ENCODE measurements at regions not wholly inside any gene's neighbourhood (a gene's known extent, or its start where the extent isn't known, plus 50 kb on each side); places are given as distances from the start of the nearest gene placed in this dataset.
"Not testable (repeated sequence)": the region's sequence is repeated elsewhere in the genome, so short reads cannot be mapped to it uniquely, and the experiment has no call there.

GRCh38 chr5:71807909-71808308, 88.8 kb downstream of the CARTPT start:
- H3K36me3 Mint-ChIP-seq (ENCODE audit: low read depth): no peaks in the 10 kb centered on the region
- H3K4me1 Mint-ChIP-seq (ENCODE audit: low read depth): peaks cover 1% of the 10 kb centered on the region
- H3K27me3 Mint-ChIP-seq (ENCODE audit: low read depth): peaks cover 14% of the 10 kb centered on the region
- H3K4me3 Mint-ChIP-seq: no peak overlapping the region
- no peaks in the 10 kb centered on the region for H3K9me3 Mint-ChIP-seq
- DNase-seq (ENCODE audit: low spot score): no peak
- H3K27ac Mint-ChIP-seq: no peak overlapping the region

- H3K36me3 Mint-ChIP-seq (ENCODE audit: low read depth): no peaks in the 10 kb centered on the region
Observed at GRCh38 chr5:71809446-71809845, 90.4 kb downstream of the CARTPT start.

GRCh38 chr5:71810023-71810422, 90.9 kb downstream of the CARTPT start:
- Mint-ChIP-seq H3K27ac (no peak overlapping the region), H3K4me1 (ENCODE audit: low read depth) (peaks cover 1% of the 10 kb centered on the region), H3K9me3 (no peaks in the 10 kb centered on the region), H3K4me3 (no peak overlapping the region), H3K36me3 (ENCODE audit: low read depth) (no peaks in the 10 kb centered on the region), H3K27me3 (ENCODE audit: low read depth) (peaks cover 9% of the 10 kb centered on the region)
- no peak for DNase-seq (ENCODE audit: low spot score)

More at GRCh38 chr5:71809446-71809845, 90.4 kb downstream of the CARTPT start:
- H3K27me3 Mint-ChIP-seq (ENCODE audit: low read depth): peaks cover 9% of the 10 kb centered on the region
- H3K4me1 Mint-ChIP-seq (ENCODE audit: low read depth): peaks cover 1% of the 10 kb centered on the region
- no peak overlapping the region for H3K27ac Mint-ChIP-seq
- H3K9me3 Mint-ChIP-seq: no peaks in the 10 kb centered on the region
- no peak overlapping the region for H3K4me3 Mint-ChIP-seq
- no peak for DNase-seq (ENCODE audit: low spot score)

GRCh38 chr5:71810471-71811195, 91.6 kb downstream of the CARTPT start:
- DNase-seq (ENCODE audit: low spot score): no peak
- no peaks in the 10 kb centered on the region for H3K9me3 Mint-ChIP-seq
- H3K4me3 Mint-ChIP-seq: no peak overlapping the region
- no peak overlapping the region for H3K27ac Mint-ChIP-seq
- peaks cover 9% of the 10 kb centered on the region for H3K27me3 Mint-ChIP-seq (ENCODE audit: low read depth)
- H3K4me1 Mint-ChIP-seq (ENCODE audit: low read depth): peaks cover 1% of the 10 kb centered on the region
- H3K36me3 Mint-ChIP-seq (ENCODE audit: low read depth): no peaks in the 10 kb centered on the region

GRCh38 chr5:71811779-71812178, 92.7 kb downstream of the CARTPT start:
- Mint-ChIP-seq H3K27me3 (ENCODE audit: low read depth) (peaks cover 6% of the 10 kb centered on the region), H3K4me3 (no peak overlapping the region), H3K27ac (no peak overlapping the region), H3K4me1 (ENCODE audit: low read depth) (peaks cover 1% of the 10 kb centered on the region), H3K9me3 (no peaks in the 10 kb centered on the region), H3K36me3 (ENCODE audit: low read depth) (no peaks in the 10 kb centered on the region)
- DNase-seq (ENCODE audit: low spot score): no peak

DNA sequence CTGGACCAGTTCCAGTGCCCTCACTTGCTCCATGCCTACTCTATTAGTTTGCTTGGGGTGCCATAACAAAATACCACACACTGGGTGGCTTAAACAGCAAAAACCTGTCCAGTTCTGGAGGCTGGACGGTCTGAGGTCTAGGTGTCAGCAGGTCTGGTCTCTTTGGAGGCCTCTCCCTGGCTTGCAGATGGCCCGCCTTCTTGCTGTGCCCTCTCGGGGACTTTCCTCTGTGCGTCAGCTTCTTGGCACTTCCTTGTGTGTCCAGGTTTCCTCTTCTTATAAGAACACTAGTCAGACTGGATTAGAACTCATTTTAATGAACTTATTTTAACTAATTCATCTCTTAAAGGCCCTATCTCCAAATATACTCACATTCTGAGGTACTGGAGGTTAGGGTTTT, 97.2 kb downstream of the CARTPT start:
- peaks cover 3% of the 10 kb centered on the region for H3K27me3 Mint-ChIP-seq (ENCODE audit: low read depth)
- H3K36me3 Mint-ChIP-seq (ENCODE audit: low read depth): no peaks in the 10 kb centered on the region
- H3K27ac Mint-ChIP-seq: no peak overlapping the region
- no peak overlapping the region for H3K4me3 Mint-ChIP-seq
- H3K9me3 Mint-ChIP-seq: peaks cover 7% of the 10 kb centered on the region
- H3K4me1 Mint-ChIP-seq (ENCODE audit: low read depth): no peaks in the 10 kb centered on the region
- no peak for DNase-seq (ENCODE audit: low spot score)

DNA sequence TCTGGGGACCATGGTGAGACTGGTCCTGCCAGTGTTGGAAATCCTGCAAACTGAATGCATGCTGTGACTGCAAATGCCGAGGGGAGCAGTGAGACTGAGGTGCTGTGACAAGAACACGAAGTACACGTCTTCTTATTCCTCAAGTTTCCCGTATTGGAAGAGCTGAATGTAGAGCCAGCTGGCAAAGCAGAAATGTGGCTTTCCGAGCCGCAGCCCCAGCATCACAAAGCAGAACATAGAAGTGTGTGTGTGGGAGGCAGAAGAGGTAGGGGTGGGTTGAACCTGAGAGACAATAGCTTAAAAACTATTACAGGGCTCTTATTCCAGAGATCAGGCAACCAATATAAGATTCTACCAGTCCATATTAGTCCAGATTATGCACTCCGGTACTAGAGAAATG, 98.8 kb downstream of the CARTPT start:
- peaks cover 3% of the 10 kb centered on the region for H3K27me3 Mint-ChIP-seq (ENCODE audit: low read depth)
- H3K4me1 Mint-ChIP-seq (ENCODE audit: low read depth): no peaks in the 10 kb centered on the region
- peaks cover 10% of the 10 kb centered on the region for H3K9me3 Mint-ChIP-seq
- H3K36me3 Mint-ChIP-seq (ENCODE audit: low read depth): no peaks in the 10 kb centered on the region
- H3K4me3 Mint-ChIP-seq: no peak overlapping the region
- H3K27ac Mint-ChIP-seq: no peak overlapping the region
- no peak for DNase-seq (ENCODE audit: low spot score)

GRCh38 chr5:71821029-71821428, 102.0 kb downstream of the CARTPT start:
- Mint-ChIP-seq H3K27me3 (ENCODE audit: low read depth) (peaks cover 3% of the 10 kb centered on the region), H3K9me3 (peaks cover 18% of the 10 kb centered on the region), H3K4me1 (ENCODE audit: low read depth) (no peaks in the 10 kb centered on the region), H3K36me3 (ENCODE audit: low read depth) (no peaks in the 10 kb centered on the region), H3K27ac (no peak overlapping the region), H3K4me3 (no peak overlapping the region)
- DNase-seq (ENCODE audit: low spot score): no peak

GRCh38 chr5:71822065-71822464, 103.0 kb downstream of the CARTPT start:
- H3K4me1 Mint-ChIP-seq (ENCODE audit: low read depth); H3K27me3 Mint-ChIP-seq (ENCODE audit: low read depth); H3K27ac Mint-ChIP-seq; H3K36me3 Mint-ChIP-seq (ENCODE audit: low read depth); DNase-seq (ENCODE audit: low spot score); H3K4me3 Mint-ChIP-seq: not testable (repeated sequence)
- H3K9me3 Mint-ChIP-seq: peaks cover 29% of the 10 kb centered on the region

- H3K27ac Mint-ChIP-seq: no peak overlapping the region
- H3K27me3 Mint-ChIP-seq (ENCODE audit: low read depth): no peaks in the 10 kb centered on the region
- no peaks in the 10 kb centered on the region for H3K36me3 Mint-ChIP-seq (ENCODE audit: low read depth)
- H3K9me3 Mint-ChIP-seq: peaks cover 32% of the 10 kb centered on the region
- H3K4me3 Mint-ChIP-seq: no peak overlapping the region
- H3K4me1 Mint-ChIP-seq (ENCODE audit: low read depth): peaks cover 4% of the 10 kb centered on the region
- DNase-seq (ENCODE audit: low spot score): no peak
Observed at GRCh38 chr5:71825992-71826391, 106.9 kb downstream of the CARTPT start.

DNA sequence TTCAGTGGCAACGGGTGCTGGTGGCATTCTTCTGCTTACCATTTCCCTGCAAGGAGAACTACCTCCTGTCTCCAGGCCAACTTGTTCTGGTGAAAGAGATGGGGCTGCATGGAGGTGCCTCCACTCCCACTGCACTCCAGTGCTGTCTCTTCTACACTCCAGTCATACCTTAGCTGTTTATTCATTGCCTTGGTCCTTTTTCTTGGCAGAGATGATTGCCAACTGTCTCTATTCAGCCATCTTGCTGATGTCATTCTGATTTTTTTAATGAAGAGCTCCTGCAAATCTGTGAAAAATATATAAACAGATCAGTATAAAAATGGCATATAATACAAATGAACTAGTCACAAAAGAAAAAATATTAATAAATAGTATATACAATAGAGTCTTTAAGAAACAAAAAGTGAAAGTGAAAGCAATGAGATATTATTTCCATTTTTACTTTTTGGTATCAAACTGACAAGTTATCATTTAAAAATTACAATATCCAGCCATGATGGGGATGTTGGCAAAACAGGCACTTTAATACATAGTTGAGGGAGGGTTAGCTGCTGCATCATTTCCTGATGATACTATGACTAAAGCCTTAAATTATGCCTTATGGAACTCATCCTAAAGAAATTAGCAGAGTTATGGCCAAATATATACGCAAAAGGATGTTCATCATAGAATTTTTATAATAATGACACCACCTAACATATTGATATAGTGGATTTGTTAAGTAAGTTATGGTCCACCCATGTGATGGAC, 109.4 kb downstream of the CARTPT start:
- Mint-ChIP-seq H3K27me3 (ENCODE audit: low read depth) (no peaks in the 10 kb centered on the region), H3K4me3 (no peak overlapping the region), H3K27ac (no peak overlapping the region), H3K4me1 (ENCODE audit: low read depth) (peaks cover 4% of the 10 kb centered on the region), H3K9me3 (peaks cover 26% of the 10 kb centered on the region), H3K36me3 (ENCODE audit: low read depth) (no peaks in the 10 kb centered on the region)
- no peak for DNase-seq (ENCODE audit: low spot score)

DNA sequence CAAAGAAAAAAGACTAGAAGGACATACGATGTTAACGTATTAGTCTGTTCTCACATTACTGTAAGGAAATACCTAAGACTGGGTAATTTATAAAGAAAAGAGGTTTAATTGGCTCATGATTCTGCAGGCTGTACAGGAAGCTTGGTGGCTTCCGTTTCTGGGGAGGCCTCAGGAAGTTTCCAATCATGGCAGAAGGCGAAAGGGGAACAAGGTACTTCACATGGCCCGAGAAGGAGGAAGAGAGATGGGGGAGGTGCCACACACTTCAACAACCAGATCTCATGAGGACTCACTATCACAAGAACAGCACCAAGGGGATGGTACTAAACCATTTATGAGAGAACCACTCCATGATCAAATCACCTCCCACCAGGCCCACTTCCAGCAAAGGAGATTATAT, 110.1 kb downstream of the CARTPT start:
- Mint-ChIP-seq H3K4me3 (no peak overlapping the region), H3K4me1 (ENCODE audit: low read depth) (peaks cover 4% of the 10 kb centered on the region), H3K36me3 (ENCODE audit: low read depth) (no peaks in the 10 kb centered on the region), H3K9me3 (peaks cover 23% of the 10 kb centered on the region), H3K27ac (no peak overlapping the region), H3K27me3 (ENCODE audit: low read depth) (no peaks in the 10 kb centered on the region)
- no peak for DNase-seq (ENCODE audit: low spot score)

DNA sequence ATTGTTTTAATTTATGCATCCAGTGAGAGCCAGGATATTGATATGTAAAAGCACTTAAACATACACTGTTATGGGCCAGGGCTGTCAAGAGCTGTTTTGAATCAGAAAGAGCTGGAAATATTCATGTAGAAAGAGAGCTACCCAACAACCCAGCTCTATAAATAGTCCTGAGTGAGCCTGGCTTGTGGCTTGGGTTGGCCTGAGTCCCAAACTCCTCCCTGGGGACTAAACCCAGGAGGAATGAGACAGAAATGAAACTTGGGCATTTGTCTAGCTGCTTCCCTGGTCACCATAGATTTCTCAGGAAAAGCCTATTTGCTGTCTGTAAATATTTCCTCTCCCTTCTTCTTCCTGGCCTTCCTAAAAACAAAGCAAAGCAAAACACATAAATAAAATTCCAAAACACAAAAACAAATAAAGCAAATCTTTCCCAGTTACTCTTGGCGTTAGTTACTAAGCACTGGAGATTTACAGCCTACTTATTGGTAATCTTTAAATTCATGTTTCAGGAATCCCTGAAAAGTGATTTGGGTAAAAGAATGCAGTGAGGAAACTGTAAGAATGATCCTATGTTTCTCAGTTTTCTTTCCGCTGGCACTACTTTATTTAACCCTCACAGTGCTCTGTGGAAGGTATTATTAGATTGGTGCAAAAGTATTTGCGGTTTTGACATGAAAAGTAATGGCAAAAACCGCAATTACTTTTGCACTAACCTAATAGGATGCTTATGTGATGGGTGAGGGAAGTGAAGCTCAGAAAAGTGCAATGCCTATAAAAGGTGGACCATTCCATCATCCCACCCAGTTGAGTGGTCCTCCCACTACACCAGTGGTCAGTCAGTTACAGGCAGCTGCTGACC, 111.8 kb downstream of the CARTPT start:
- Mint-ChIP-seq H3K4me1 (ENCODE audit: low read depth) (peaks cover 4% of the 10 kb centered on the region), H3K27me3 (ENCODE audit: low read depth) (no peaks in the 10 kb centered on the region), H3K36me3 (ENCODE audit: low read depth) (no peaks in the 10 kb centered on the region), H3K27ac (no peak overlapping the region), H3K9me3 (peaks cover 18% of the 10 kb centered on the region), H3K4me3 (no peak overlapping the region)
- DNase-seq (ENCODE audit: low spot score): no peak

All from T-helper 2 cell treated with Interferon-gamma antibody and Interleukin-4, amounts not matched to agents 5 μg/mL and 100 μg/mL, for 36 hours (primary cell).